ENCODE measurements at regions not wholly inside any gene's neighbourhood (a gene's known extent, or its start where the extent isn't known, plus 50 kb on each side); places are given as distances from the start of the nearest gene placed in this dataset.

- H3K4me3 ChIP-seq (ENCODE audit: insufficient read length, low read depth), result no peak overlapping the region
- peaks cover 2% of the 10 kb centered on the region for H3K4me1 ChIP-seq (ENCODE audit: insufficient read depth, insufficient read length)
Observed at GRCh38 chrX:39201305-39201990, 400.2 kb downstream of the MID1IP1 start.

GRCh38 chrX:39202641-39203040, 401.4 kb downstream of the MID1IP1 start:
- Histone ChIP-seq H3K9ac (ENCODE audit: insufficient read length, low read depth) (no peak overlapping the region), H3K4me1 (ENCODE audit: insufficient read depth, insufficient read length) (no peaks in the 10 kb centered on the region), H3K36me3 (ENCODE audit: insufficient read depth, insufficient read length, low read length) (no peaks in the 10 kb centered on the region), H3K27me3 (ENCODE audit: insufficient read depth, insufficient read length) (no peaks in the 10 kb centered on the region), H3K9me3 (ENCODE audit: insufficient read depth, low read length) (no peaks in the 10 kb centered on the region), H3K4me3 (ENCODE audit: insufficient read length, low read depth) (no peak overlapping the region)
- no peak for TF ChIP-seq ZNF274 (IDR thresholded peaks at IDR 0.05; ENCODE audit: low read depth, low read length)
- no peak for TF ChIP-seq YY1 (IDR thresholded peaks at IDR 0.05; ENCODE audit: insufficient read depth, insufficient read length)
- no peak for TF ChIP-seq SUZ12 (IDR thresholded peaks at IDR 0.05; ENCODE audit: extremely low read depth, insufficient read depth, insufficient read length)
- DNase-seq (ENCODE audit: low read depth, low spot score), result no peak

More at GRCh38 chrX:39201305-39201990, 400.2 kb downstream of the MID1IP1 start:
- Histone ChIP-seq H3K27me3 (ENCODE audit: insufficient read depth, insufficient read length) (no peaks in the 10 kb centered on the region), H3K9me3 (ENCODE audit: insufficient read depth, low read length) (no peaks in the 10 kb centered on the region), H3K9ac (ENCODE audit: insufficient read length, low read depth) (no peak overlapping the region), H3K36me3 (ENCODE audit: insufficient read depth, insufficient read length, low read length) (no peaks in the 10 kb centered on the region)
- no peak for DNase-seq (ENCODE audit: low read depth, low spot score)
- no peak for TF ChIP-seq ZNF274 (IDR thresholded peaks at IDR 0.05; ENCODE audit: low read depth, low read length)
- no peak for TF ChIP-seq SUZ12 (IDR thresholded peaks at IDR 0.05; ENCODE audit: extremely low read depth, insufficient read depth, insufficient read length)
- TF ChIP-seq YY1 (IDR thresholded peaks at IDR 0.05; ENCODE audit: insufficient read depth, insufficient read length), result no peak

GRCh38 chrX:39203427-39203826, 402.2 kb downstream of the MID1IP1 start:
- no peak overlapping the region for H3K4me3 ChIP-seq (ENCODE audit: insufficient read length, low read depth)
- no peak for DNase-seq (ENCODE audit: low read depth, low spot score)
- H3K9me3 ChIP-seq (ENCODE audit: insufficient read depth, low read length), result no peaks in the 10 kb centered on the region
- H3K27me3 ChIP-seq (ENCODE audit: insufficient read depth, insufficient read length), result no peaks in the 10 kb centered on the region
- no peak for TF ChIP-seq ZNF274 (IDR thresholded peaks at IDR 0.05; ENCODE audit: low read depth, low read length)
- TF ChIP-seq SUZ12 (IDR thresholded peaks at IDR 0.05; ENCODE audit: extremely low read depth, insufficient read depth, insufficient read length), result no peak
- no peak for TF ChIP-seq YY1 (IDR thresholded peaks at IDR 0.05; ENCODE audit: insufficient read depth, insufficient read length)
- no peaks in the 10 kb centered on the region for H3K36me3 ChIP-seq (ENCODE audit: insufficient read depth, insufficient read length, low read length)
- H3K9ac ChIP-seq (ENCODE audit: insufficient read length, low read depth), result no peak overlapping the region
- no peaks in the 10 kb centered on the region for H3K4me1 ChIP-seq (ENCODE audit: insufficient read depth, insufficient read length)

- Histone ChIP-seq H3K9me3 (ENCODE audit: insufficient read depth, low read length) (no peaks in the 10 kb centered on the region), H3K4me1 (ENCODE audit: insufficient read depth, insufficient read length) (no peaks in the 10 kb centered on the region), H3K27me3 (ENCODE audit: insufficient read depth, insufficient read length) (no peaks in the 10 kb centered on the region), H3K9ac (ENCODE audit: insufficient read length, low read depth) (no peak overlapping the region), H3K36me3 (ENCODE audit: insufficient read depth, insufficient read length, low read length) (no peaks in the 10 kb centered on the region), H3K4me3 (ENCODE audit: insufficient read length, low read depth) (no peak overlapping the region)
- DNase-seq (ENCODE audit: low read depth, low spot score), result no peak
- TF ChIP-seq YY1 (IDR thresholded peaks at IDR 0.05; ENCODE audit: insufficient read depth, insufficient read length) (no peak), ZNF274 (IDR thresholded peaks at IDR 0.05; ENCODE audit: low read depth, low read length) (no peak), SUZ12 (IDR thresholded peaks at IDR 0.05; ENCODE audit: extremely low read depth, insufficient read depth, insufficient read length) (no peak)
Observed at GRCh38 chrX:39204353-39204752, 403.1 kb downstream of the MID1IP1 start.

- Histone ChIP-seq H3K9me3 (ENCODE audit: insufficient read depth, low read length) (no peaks in the 10 kb centered on the region), H3K27me3 (ENCODE audit: insufficient read depth, insufficient read length) (no peaks in the 10 kb centered on the region), H3K9ac (ENCODE audit: insufficient read length, low read depth) (no peak overlapping the region), H3K4me3 (ENCODE audit: insufficient read length, low read depth) (no peak overlapping the region), H3K36me3 (ENCODE audit: insufficient read depth, insufficient read length, low read length) (no peaks in the 10 kb centered on the region), H3K4me1 (ENCODE audit: insufficient read depth, insufficient read length) (no peaks in the 10 kb centered on the region)
- no peak for DNase-seq (ENCODE audit: low read depth, low spot score)
- TF ChIP-seq SUZ12 (IDR thresholded peaks at IDR 0.05; ENCODE audit: extremely low read depth, insufficient read depth, insufficient read length) (no peak), YY1 (IDR thresholded peaks at IDR 0.05; ENCODE audit: insufficient read depth, insufficient read length) (no peak), ZNF274 (IDR thresholded peaks at IDR 0.05; ENCODE audit: low read depth, low read length) (no peak)
Observed at GRCh38 chrX:39204945-39205344, 403.7 kb downstream of the MID1IP1 start.

GRCh38 chrX:39205467-39205866, 404.2 kb downstream of the MID1IP1 start:
- H3K9ac ChIP-seq (ENCODE audit: insufficient read length, low read depth), result no peak overlapping the region
- no peaks in the 10 kb centered on the region for H3K4me1 ChIP-seq (ENCODE audit: insufficient read depth, insufficient read length)
- H3K27me3 ChIP-seq (ENCODE audit: insufficient read depth, insufficient read length), result no peaks in the 10 kb centered on the region
- no peaks in the 10 kb centered on the region for H3K36me3 ChIP-seq (ENCODE audit: insufficient read depth, insufficient read length, low read length)
- no peaks in the 10 kb centered on the region for H3K9me3 ChIP-seq (ENCODE audit: insufficient read depth, low read length)
- no peak for DNase-seq (ENCODE audit: low read depth, low spot score)
- TF ChIP-seq SUZ12 (IDR thresholded peaks at IDR 0.05; ENCODE audit: extremely low read depth, insufficient read depth, insufficient read length), result no peak
- TF ChIP-seq YY1 (IDR thresholded peaks at IDR 0.05; ENCODE audit: insufficient read depth, insufficient read length), result no peak
- no peak for TF ChIP-seq ZNF274 (IDR thresholded peaks at IDR 0.05; ENCODE audit: low read depth, low read length)
- H3K4me3 ChIP-seq (ENCODE audit: insufficient read length, low read depth), result no peak overlapping the region

- H3K9me3 ChIP-seq (ENCODE audit: insufficient read depth, low read length), result no peaks in the 10 kb centered on the region
- no peaks in the 10 kb centered on the region for H3K27me3 ChIP-seq (ENCODE audit: insufficient read depth, insufficient read length)
- no peak for DNase-seq (ENCODE audit: low read depth, low spot score)
- H3K4me3 ChIP-seq (ENCODE audit: insufficient read length, low read depth), result no peak overlapping the region
- no peak for TF ChIP-seq SUZ12 (IDR thresholded peaks at IDR 0.05; ENCODE audit: extremely low read depth, insufficient read depth, insufficient read length)
- no peak for TF ChIP-seq YY1 (IDR thresholded peaks at IDR 0.05; ENCODE audit: insufficient read depth, insufficient read length)
- TF ChIP-seq ZNF274 (IDR thresholded peaks at IDR 0.05; ENCODE audit: low read depth, low read length), result no peak
- no peaks in the 10 kb centered on the region for H3K4me1 ChIP-seq (ENCODE audit: insufficient read depth, insufficient read length)
- no peaks in the 10 kb centered on the region for H3K36me3 ChIP-seq (ENCODE audit: insufficient read depth, insufficient read length, low read length)
- H3K9ac ChIP-seq (ENCODE audit: insufficient read length, low read depth), result no peak overlapping the region
Observed at GRCh38 chrX:39206399-39207145, 405.3 kb downstream of the MID1IP1 start.

Data from NT2/D1 (cell line).